ENCODE measurements at regions not wholly inside any gene's neighbourhood (a gene's known extent, or its start where the extent isn't known, plus 50 kb on each side); places are given as distances from the start of the nearest gene placed in this dataset.
"Not testable (repeated sequence)": the region's sequence is repeated elsewhere in the genome, so short reads cannot be mapped to it uniquely, and the experiment has no call there.

DNA sequence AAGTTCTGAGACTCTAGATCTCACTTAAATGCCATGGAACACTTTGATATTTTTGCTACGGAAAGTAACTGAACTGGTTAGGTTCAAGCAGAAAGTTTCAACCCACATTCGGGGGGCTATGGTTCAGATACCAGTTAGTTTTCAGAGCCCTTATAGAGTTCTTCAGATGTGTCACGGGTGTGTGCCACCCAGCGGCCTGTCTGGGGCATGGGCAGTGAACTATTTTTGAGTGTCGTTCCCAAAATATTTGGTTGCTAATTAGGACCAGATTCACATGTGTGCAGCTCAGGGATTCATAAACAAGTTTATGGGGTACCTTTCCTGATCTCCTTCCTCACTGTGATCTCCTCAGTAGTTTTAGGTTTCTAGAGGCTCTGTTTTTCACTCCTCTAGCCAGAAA, 271.9 kb downstream of the C7orf25 start:
- Histone ChIP-seq H3K79me1 (ENCODE audit: insufficient read depth, low read depth, low read length, poor library complexity, severe bottlenecking) (no peaks in the 10 kb centered on the region), H4K91ac (ENCODE audit: insufficient read length, low read depth, low read length) (no peak overlapping the region), H2BK20ac (ENCODE audit: low read depth, low read length, poor library complexity, severe bottlenecking) (no peak overlapping the region), H2AK5ac (ENCODE audit: insufficient read length, low read length) (no peak overlapping the region), H3K27ac (ENCODE audit: insufficient read length, low read depth, low read length) (no peak overlapping the region), H4K20me1 (ENCODE audit: control insufficient read depth, insufficient read depth, insufficient read length) (no peaks in the 10 kb centered on the region), H3K79me2 (ENCODE audit: insufficient read depth, low read length) (no peaks in the 10 kb centered on the region), H2BK12ac (ENCODE audit: insufficient read length, low read depth, low read length) (no peak overlapping the region), H3K27me3 (ENCODE audit: insufficient read depth, low read length) (no peaks in the 10 kb centered on the region), H3K4me2 (ENCODE audit: insufficient read depth, insufficient read length, low read length) (no peak overlapping the region), H4K5ac (ENCODE audit: insufficient read length, low read depth, low read length) (no peak overlapping the region), H4K8ac (replicated peaks; ENCODE audit: insufficient read length, low read depth, low read length) (no peak overlapping the region), H3T11ph (ENCODE audit: low read length) (no peak overlapping the region), H2BK15ac (ENCODE audit: low read depth, low read length) (no peak overlapping the region), H2AFZ (ENCODE audit: low read length) (no peak overlapping the region), H3K14ac (ENCODE audit: insufficient read depth, low read length) (no peak overlapping the region), H3K9me3 (ENCODE audit: control insufficient read depth, low read depth, low read length) (peaks cover 8% of the 10 kb centered on the region), H3K23ac (ENCODE audit: insufficient read length, low read depth, low read length) (no peak overlapping the region), H3K4me1 (ENCODE audit: insufficient read depth, low read length) (no peaks in the 10 kb centered on the region), H3K9ac (ENCODE audit: extremely low read depth, insufficient read length, low read length) (no peak overlapping the region), H3K23me2 (ENCODE audit: insufficient read length, low read depth, low read length, poor library complexity, severe bottlenecking) (no peaks in the 10 kb centered on the region), H2BK120ac (ENCODE audit: low read depth, low read length, poor library complexity, severe bottlenecking) (no peak overlapping the region), H3K18ac (ENCODE audit: insufficient read length, low read depth, low read length) (no peak overlapping the region), H3K4ac (ENCODE audit: low read depth, low read length) (no peak overlapping the region), H2BK5ac (ENCODE audit: insufficient read length, low read length) (no peak overlapping the region), H3K56ac (ENCODE audit: insufficient read length, low read depth, low read length) (no peak overlapping the region)
- no peaks in the 10 kb centered on the region for H3K4me1 Mint-ChIP-seq
- no CpG with 5 or more reads among the region's 5 CpGs for WGBS (ENCODE audit: extremely low coverage, insufficient read length, low lambda C conversion rate)
- H3K27me3 Mint-ChIP-seq (ENCODE audit: low read depth), result no peaks in the 10 kb centered on the region; the same call in 1 of the 2 replicates
- H3K27ac Mint-ChIP-seq, result no peak overlapping the region
- H3K36me3 Mint-ChIP-seq (ENCODE audit: insufficient read depth in 1 of 3, low read depth in 3 of 3), result peaks cover 4 to 6% (median 5%) of the 10 kb centered on the region in 3 experiments; a peak in 4 of 7 replicates
- no peak for DNase-seq
- peak; percentile 38; the same call in 2 of the 3 replicates for TF ChIP-seq CTCF (conservative IDR thresholded peaks at IDR 0.05)
- H3K4me3 Mint-ChIP-seq, result no peak overlapping the region
- peaks cover 5 to 9% of the 10 kb centered on the region in 2 experiments; a peak in 4 of 5 replicates for H3K9me3 Mint-ChIP-seq

DNA sequence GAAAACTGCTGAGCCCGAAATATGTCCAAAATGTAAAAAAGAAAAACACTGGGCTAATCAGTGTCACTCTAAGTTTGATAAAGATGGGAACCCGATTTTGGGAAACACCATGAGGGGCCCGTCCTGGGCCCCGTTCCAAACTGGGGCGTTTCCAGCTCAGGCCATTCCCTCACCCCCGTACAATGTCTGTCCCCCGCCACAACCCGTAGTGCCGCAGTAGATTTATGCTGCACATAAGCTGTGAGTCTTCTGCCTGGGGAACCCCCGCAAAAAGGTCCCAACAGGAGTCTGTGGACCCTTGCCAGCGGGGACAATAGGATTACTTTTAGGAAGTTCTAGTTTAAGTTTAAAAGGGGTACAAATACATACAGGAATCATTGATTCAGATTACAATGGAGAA, 275.5 kb downstream of the C7orf25 start:
- H2BK12ac ChIP-seq (ENCODE audit: insufficient read length, low read depth, low read length); H3K4ac ChIP-seq (ENCODE audit: low read depth, low read length); H3K27me3 Mint-ChIP-seq (ENCODE audit: low read depth); H2BK20ac ChIP-seq (ENCODE audit: low read depth, low read length, poor library complexity, severe bottlenecking); DNase-seq; H3K27me3 ChIP-seq (ENCODE audit: insufficient read depth, low read length); H2BK5ac ChIP-seq (ENCODE audit: insufficient read length, low read length); H4K8ac ChIP-seq (replicated peaks; ENCODE audit: insufficient read length, low read depth, low read length); H2BK120ac ChIP-seq (ENCODE audit: low read depth, low read length, poor library complexity, severe bottlenecking); H3K4me2 ChIP-seq (ENCODE audit: insufficient read depth, insufficient read length, low read length); H3K14ac ChIP-seq (ENCODE audit: insufficient read depth, low read length); H3K4me3 Mint-ChIP-seq; H3K56ac ChIP-seq (ENCODE audit: insufficient read length, low read depth, low read length); H3K23me2 ChIP-seq (ENCODE audit: insufficient read length, low read depth, low read length, poor library complexity, severe bottlenecking); H3K27ac Mint-ChIP-seq; H4K5ac ChIP-seq (ENCODE audit: insufficient read length, low read depth, low read length); H3K4me1 Mint-ChIP-seq; H4K91ac ChIP-seq (ENCODE audit: insufficient read length, low read depth, low read length); H3T11ph ChIP-seq (ENCODE audit: low read length); H3K79me1 ChIP-seq (ENCODE audit: insufficient read depth, low read depth, low read length, poor library complexity, severe bottlenecking); H3K79me2 ChIP-seq (ENCODE audit: insufficient read depth, low read length); H3K4me1 ChIP-seq (ENCODE audit: insufficient read depth, low read length); H3K27ac ChIP-seq (ENCODE audit: insufficient read length, low read depth, low read length); H4K20me1 ChIP-seq (ENCODE audit: control insufficient read depth, insufficient read depth, insufficient read length); H3K9me3 ChIP-seq (ENCODE audit: control insufficient read depth, low read depth, low read length); H2BK15ac ChIP-seq (ENCODE audit: low read depth, low read length); H3K18ac ChIP-seq (ENCODE audit: insufficient read length, low read depth, low read length); H3K9ac ChIP-seq (ENCODE audit: extremely low read depth, insufficient read length, low read length); H3K23ac ChIP-seq (ENCODE audit: insufficient read length, low read depth, low read length); H2AK5ac ChIP-seq (ENCODE audit: insufficient read length, low read length); H3K36me3 Mint-ChIP-seq (ENCODE audit: insufficient read depth in 1 of 3, low read depth in 3 of 3); H3K9me3 Mint-ChIP-seq; H2AFZ ChIP-seq (ENCODE audit: low read length): not testable (repeated sequence)
- no CpG with 5 or more reads among the region's 11 CpGs for WGBS (ENCODE audit: extremely low coverage, insufficient read length, low lambda C conversion rate)
